GM13977 (cell line): ENCODE measurements at regions not wholly inside any gene's neighbourhood (a gene's known extent, or its start where the extent isn't known, plus 50 kb on each side); places are given as distances from the start of the nearest gene placed in this dataset.

Source experiments
- DNase-seq: peaks from one replicate; pipeline ENCODE4 v3.0.0; 2012; ENCODE audit warnings: low spot score
- CTCF ChIP-seq: IDR thresholded peaks from 2 replicates; pipeline ENCODE4 v1.5.1; 2012; ENCODE audit warnings: mild to moderate bottlenecking, control low read depth; ENCODE audit not compliant: insufficient read depth; ENCODE audit errors: extremely low read depth, missing control alignments
- in situ Hi-C: fragments of 300-500 bp; cut with MboI; formaldehyde crosslinking; loops from one replicate; pipeline ENCODE4 v1.12.0; 2022; ENCODE audit warnings: low sequenced_read_pairs, low pct_unique_long_range_greater_than_20kb, mixed read lengths, inconsistent platforms; ENCODE audit not compliant: unreplicated experiment

DNA sequence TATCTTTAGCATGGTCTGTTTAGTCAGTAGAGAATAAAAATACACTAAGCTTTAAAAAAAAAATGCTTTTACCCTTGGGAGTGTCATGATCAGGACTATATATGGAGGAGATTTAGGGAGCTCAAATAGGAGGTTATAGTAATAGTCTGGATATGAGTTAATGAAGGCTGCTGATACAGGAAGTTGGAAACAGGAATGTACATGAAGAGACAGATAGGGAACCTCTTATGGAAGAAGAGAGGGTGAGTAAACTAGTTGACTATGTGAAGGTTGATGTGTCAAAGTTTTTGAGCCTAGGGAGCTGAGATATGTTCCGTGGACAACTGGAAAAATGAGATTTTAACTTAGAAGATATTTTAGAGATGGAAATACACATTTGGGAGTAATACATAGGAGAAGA is 472.0 kb upstream of the FZD8 start:
- in situ Hi-C loops, result no loop called here
- no peak for DNase-seq
- no peak for TF ChIP-seq CTCF

- no peak for TF ChIP-seq CTCF
- no peak for DNase-seq
- in situ Hi-C loops, result no loop called here
Observed at GRCh38 chr10:36111676-36112075, 469.6 kb upstream of the FZD8 start.

DNA sequence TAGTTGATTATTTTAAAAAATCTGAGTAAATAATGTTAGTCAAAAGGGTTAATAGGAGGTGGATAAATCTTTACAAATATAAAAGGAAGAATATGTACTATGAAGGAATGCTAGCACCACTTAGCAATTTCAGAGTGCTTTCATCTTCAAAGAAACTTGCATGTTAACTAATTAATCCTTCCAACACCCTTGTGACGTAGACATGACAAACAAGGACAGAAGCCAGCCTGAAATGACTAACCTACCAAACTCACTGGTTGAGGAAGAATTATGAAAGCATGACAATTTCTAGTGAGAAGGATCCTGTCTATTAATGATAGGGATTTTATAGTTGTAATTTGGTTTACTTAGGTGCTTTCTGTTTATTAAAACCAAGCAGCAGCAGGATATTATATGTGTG is 468.0 kb upstream of the FZD8 start:
- no peak for TF ChIP-seq CTCF
- in situ Hi-C loops, result no loop called here
- no peak for DNase-seq

GRCh38 chr10:36109399-36110023 is 467.4 kb upstream of the FZD8 start:
- in situ Hi-C loops, result no loop called here
- no peak for TF ChIP-seq CTCF
- no peak for DNase-seq

- DNase-seq, result no peak
- in situ Hi-C loops, result no loop called here
- TF ChIP-seq CTCF, result no peak
Observed at GRCh38 chr10:36097696-36098095, 455.6 kb upstream of the FZD8 start.

- in situ Hi-C loops, result no loop called here
- TF ChIP-seq CTCF, result no peak
- DNase-seq, result no peak
Observed at GRCh38 chr10:36096576-36096975, 454.5 kb upstream of the FZD8 start.

DNA sequence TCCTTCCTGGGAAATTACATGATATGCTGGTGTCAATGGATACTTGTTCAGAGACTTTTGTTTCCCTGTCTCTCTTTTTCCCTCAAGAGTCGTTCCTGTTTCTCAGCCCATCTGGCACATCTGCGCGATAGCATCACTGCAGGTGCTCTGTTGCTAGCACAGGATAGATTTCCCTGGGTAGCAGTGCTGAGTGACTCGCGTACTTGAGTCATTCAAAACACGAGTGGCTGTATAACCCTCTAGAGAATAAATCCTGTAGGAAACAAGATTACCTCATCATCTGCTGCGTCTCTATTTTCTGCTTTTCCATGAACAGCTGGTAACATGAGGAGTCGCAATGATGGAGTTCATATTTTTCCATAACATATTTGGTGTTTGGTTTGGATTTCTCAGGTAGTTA is 452.0 kb upstream of the FZD8 start:
- in situ Hi-C loops, result no loop called here
- no peak for TF ChIP-seq CTCF
- no peak for DNase-seq
